CD4-positive, CD25-positive, alpha-beta regulatory T cell (primary cell): ENCODE measurements at regions not wholly inside any gene's neighbourhood (a gene's known extent, or its start where the extent isn't known, plus 50 kb on each side); places are given as distances from the start of the nearest gene placed in this dataset.
"Not testable (repeated sequence)": the region's sequence is repeated elsewhere in the genome, so short reads cannot be mapped to it uniquely, and the experiment has no call there.

Source experiments
- ATAC-seq, 2 donors: fragments of 150-1000 bp; cut with Tn5 transposase; one replicate each; pipeline ENCODE4 v1.10.0; 2021; ENCODE audit warnings: low read depth in 2 of 2, moderate number of reproducible peaks in 2 of 2, moderate library complexity in 1 of 2
- DNase-seq, 3 donors: peaks; one replicate each; pipeline versions ENCODE4 v3.0.0 to v3.0.0-alpha.2; 2012 to 2022; ENCODE audit warnings: mixed read lengths in 1 of 3
- H3K27ac ChIP-seq: one replicate; pipeline ENCODE4 v1.7.0; 2013; ENCODE audit warnings: mild to moderate bottlenecking, low read length; ENCODE audit not compliant: insufficient read depth, poor library complexity, severe bottlenecking
- H3K27me3 ChIP-seq: one replicate; pipeline ENCODE4 v1.7.0; 2013; ENCODE audit warnings: low read length; ENCODE audit not compliant: control insufficient read depth, insufficient read depth
- H3K36me3 ChIP-seq: one replicate; pipeline ENCODE4 v1.7.0; 2013; ENCODE audit warnings: mild to moderate bottlenecking, low read length, moderate library complexity; ENCODE audit not compliant: control insufficient read depth, insufficient read depth
- H3K4me1 ChIP-seq: 2 replicates; pipeline ENCODE4 v1.7.0; 2013; ENCODE audit warnings: mild to moderate bottlenecking, low read length; ENCODE audit not compliant: insufficient read depth, control insufficient read depth, poor library complexity, severe bottlenecking
- H3K4me3 ChIP-seq: one replicate; pipeline ENCODE4 v1.7.0; 2013; ENCODE audit warnings: low read depth, mild to moderate bottlenecking, low read length, moderate library complexity
- H3K9me3 ChIP-seq, 2 experiments: 1 replicate in 1 of 2; 2 replicates in 1 of 2; pipeline ENCODE4 v1.7.0; 2013; ENCODE audit warnings: low read length in 2 of 2, mild to moderate bottlenecking in 1 of 2, moderate library complexity in 1 of 2; ENCODE audit not compliant: control insufficient read depth in 2 of 2
- H3K27ac Mint-ChIP-seq, 3 donors: one replicate each; pipeline ENCODE4 v1.8.0; 2020 to 2022; ENCODE audit warnings: mild to moderate bottlenecking in 3 of 3, mixed read lengths in 3 of 3, moderate library complexity in 2 of 3
- H3K27me3 Mint-ChIP-seq: one replicate; pipeline ENCODE4 v1.8.0; 2022; ENCODE audit warnings: mild to moderate bottlenecking, mixed read lengths
- H3K36me3 Mint-ChIP-seq: one replicate; pipeline ENCODE4 v1.8.0; 2020; ENCODE audit warnings: mixed read lengths
- H3K4me1 Mint-ChIP-seq, 4 donors: one replicate each; pipeline ENCODE4 v1.8.0; 2020 to 2022; ENCODE audit warnings: mixed read lengths in 4 of 4, mild to moderate bottlenecking in 1 of 4
- H3K4me3 Mint-ChIP-seq, 4 donors: one replicate each; pipeline ENCODE4 v1.8.0; 2020 to 2022; ENCODE audit warnings: mild to moderate bottlenecking in 4 of 4, mixed read lengths in 4 of 4, moderate library complexity in 3 of 4
- H3K9me3 Mint-ChIP-seq, 7 donors: one replicate each; pipeline ENCODE4 v1.8.0; 2020 to 2022; ENCODE audit warnings: mixed read lengths in 7 of 7, mild to moderate bottlenecking in 3 of 7, moderate library complexity in 2 of 7

GRCh38 chr4:30094887-30095286, 625.3 kb upstream of the PCDH7 start:
- H3K4me3 ChIP-seq = no peak overlapping the region
- ATAC-seq (no peak), DNase-seq (no peak)
- no peaks in the 10 kb centered on the region for H3K27me3 ChIP-seq
- H3K27ac Mint-ChIP-seq = no peak overlapping the region
- H3K27me3 Mint-ChIP-seq = no peaks in the 10 kb centered on the region
- no peaks in the 10 kb centered on the region for H3K36me3 Mint-ChIP-seq
- peaks cover 0 to 24% (median 8%) of the 10 kb centered on the region in 7 donors for H3K9me3 Mint-ChIP-seq
- H3K4me1 ChIP-seq = no peaks in the 10 kb centered on the region
- no peak overlapping the region for H3K4me3 Mint-ChIP-seq
- H3K27ac ChIP-seq = no peak overlapping the region
- no peaks in the 10 kb centered on the region for H3K4me1 Mint-ChIP-seq
- H3K36me3 ChIP-seq = no peaks in the 10 kb centered on the region
- H3K9me3 ChIP-seq = peaks cover 8 to 10% of the 10 kb centered on the region in 2 experiments

DNA sequence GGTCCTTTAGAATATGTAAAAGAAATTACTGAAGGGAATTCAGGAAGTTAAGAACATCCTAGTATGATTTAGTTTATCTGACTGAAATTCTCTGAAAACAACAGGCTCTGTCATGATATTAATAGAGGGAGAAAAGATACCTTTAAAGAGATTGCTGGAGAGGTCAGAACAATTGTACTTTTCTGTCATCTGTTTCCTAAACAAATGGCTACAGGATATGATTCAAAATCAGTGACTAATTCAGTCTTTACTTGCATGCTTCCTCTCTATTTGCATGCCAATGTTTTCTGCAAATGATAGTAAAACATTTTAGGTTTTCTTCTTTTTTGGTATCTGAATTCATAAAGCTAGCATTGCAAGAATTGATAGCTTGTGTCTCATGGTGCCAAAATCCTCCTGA, 616.7 kb upstream of the PCDH7 start:
- H3K4me1 Mint-ChIP-seq = no peaks in the 10 kb centered on the region
- no peak overlapping the region for H3K27ac ChIP-seq

DNA sequence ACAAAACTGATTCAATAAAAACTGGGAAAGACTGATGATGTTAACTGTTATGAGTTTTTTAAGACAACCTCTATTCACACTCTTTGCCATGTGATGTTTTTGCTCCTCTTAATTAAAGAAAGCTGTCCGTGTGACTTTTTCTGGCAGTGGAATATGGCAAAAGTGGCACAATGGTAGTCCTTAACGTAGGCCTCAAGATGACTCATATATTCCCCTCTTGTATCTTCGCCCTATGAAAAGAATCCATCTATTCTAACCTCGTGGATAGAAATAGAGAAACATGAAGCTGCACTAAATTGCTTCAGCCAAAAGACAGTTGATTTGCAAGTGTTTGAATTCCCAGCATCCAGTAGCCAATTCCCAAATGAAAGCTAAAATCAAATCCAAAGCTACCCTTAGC, 603.8 kb upstream of the PCDH7 start:
- H3K36me3 Mint-ChIP-seq = no peaks in the 10 kb centered on the region
- peaks cover 1 to 30% (median 8%) of the 10 kb centered on the region in 7 donors for H3K9me3 Mint-ChIP-seq
- no peak for DNase-seq
- Histone ChIP-seq H3K4me3 (no peak overlapping the region), H3K4me1 (no peaks in the 10 kb centered on the region), H3K9me3 (peaks cover 0 to 3% of the 10 kb centered on the region in 2 experiments), H3K27ac (no peak overlapping the region), H3K27me3 (no peaks in the 10 kb centered on the region), H3K36me3 (no peaks in the 10 kb centered on the region)
- H3K4me1 Mint-ChIP-seq = no peaks in the 10 kb centered on the region
- H3K27me3 Mint-ChIP-seq = no peaks in the 10 kb centered on the region
- H3K4me3 Mint-ChIP-seq = no peak overlapping the region
- no peak overlapping the region for H3K27ac Mint-ChIP-seq
- ATAC-seq = no peak

More for the DNA sequence above, 616.7 kb upstream of the PCDH7 start:
- Mint-ChIP-seq H3K4me3 (no peak overlapping the region), H3K27ac (no peak overlapping the region), H3K27me3 (no peaks in the 10 kb centered on the region), H3K9me3 (peaks cover 0 to 20% (median 6%) of the 10 kb centered on the region in 7 donors), H3K36me3 (no peaks in the 10 kb centered on the region)
- peaks cover 0 to 3% of the 10 kb centered on the region in 2 experiments for H3K9me3 ChIP-seq
- H3K4me3 ChIP-seq = no peak overlapping the region
- DNase-seq = no peak
- no peaks in the 10 kb centered on the region for H3K27me3 ChIP-seq
- no peaks in the 10 kb centered on the region for H3K4me1 ChIP-seq
- H3K36me3 ChIP-seq = no peaks in the 10 kb centered on the region
- no peak for ATAC-seq

GRCh38 chr4:30117433-30117832, 602.7 kb upstream of the PCDH7 start:
- Histone ChIP-seq H3K4me1 (no peaks in the 10 kb centered on the region), H3K36me3 (no peaks in the 10 kb centered on the region), H3K9me3 (peaks cover 0 to 1% of the 10 kb centered on the region in 2 experiments), H3K4me3 (no peak overlapping the region), H3K27ac (no peak overlapping the region), H3K27me3 (no peaks in the 10 kb centered on the region)
- H3K27ac Mint-ChIP-seq = no peak overlapping the region
- peaks cover 1 to 25% (median 8%) of the 10 kb centered on the region in 7 donors for H3K9me3 Mint-ChIP-seq
- no peaks in the 10 kb centered on the region for H3K4me1 Mint-ChIP-seq
- H3K4me3 Mint-ChIP-seq = no peak overlapping the region
- no peak for DNase-seq
- no peaks in the 10 kb centered on the region for H3K27me3 Mint-ChIP-seq
- no peak for ATAC-seq
- H3K36me3 Mint-ChIP-seq = no peaks in the 10 kb centered on the region

- Histone ChIP-seq H3K9me3 (no peaks in the 10 kb centered on the region), H3K36me3 (no peaks in the 10 kb centered on the region), H3K27me3 (no peaks in the 10 kb centered on the region), H3K4me1 (no peaks in the 10 kb centered on the region), H3K4me3 (no peak overlapping the region), H3K27ac (no peak overlapping the region)
- no peak overlapping the region for H3K4me3 Mint-ChIP-seq
- H3K27ac Mint-ChIP-seq = no peak overlapping the region
- peaks cover 1 to 12% (median 5%) of the 10 kb centered on the region in 7 donors for H3K9me3 Mint-ChIP-seq
- ATAC-seq (no peak), DNase-seq (no peak)
- H3K27me3 Mint-ChIP-seq = no peaks in the 10 kb centered on the region
- H3K4me1 Mint-ChIP-seq = no peaks in the 10 kb centered on the region
- no peaks in the 10 kb centered on the region for H3K36me3 Mint-ChIP-seq
Measured at GRCh38 chr4:30122711-30123110, 597.5 kb upstream of the PCDH7 start.

DNA sequence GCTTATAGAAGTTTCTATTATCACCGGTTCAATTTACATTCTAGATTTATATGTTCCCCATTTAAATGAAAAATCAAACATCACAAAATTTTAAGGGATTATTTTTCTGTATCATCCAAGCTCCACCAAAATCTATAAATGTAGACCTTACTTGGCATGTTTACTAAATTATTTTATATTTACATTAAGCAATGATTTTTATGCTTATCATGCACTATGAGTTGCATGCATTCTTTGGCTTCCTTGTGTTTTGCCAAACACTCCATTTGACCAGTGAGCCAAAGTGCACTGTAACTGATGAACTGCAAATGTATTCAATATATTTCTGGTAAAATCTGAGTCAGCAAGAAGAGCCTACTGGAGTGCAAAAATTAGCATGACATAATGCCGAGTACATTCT, 595.5 kb upstream of the PCDH7 start:
- DNase-seq, H3K27me3 ChIP-seq, H3K36me3 Mint-ChIP-seq, H3K27me3 Mint-ChIP-seq, H3K9me3 ChIP-seq, H3K27ac Mint-ChIP-seq, H3K4me1 Mint-ChIP-seq, H3K4me1 ChIP-seq, H3K27ac ChIP-seq, H3K36me3 ChIP-seq, ATAC-seq, H3K4me3 ChIP-seq, H3K4me3 Mint-ChIP-seq: not testable (repeated sequence)
- peaks cover 0 to 12% (median 2%) of the 10 kb centered on the region in 7 donors for H3K9me3 Mint-ChIP-seq

DNA sequence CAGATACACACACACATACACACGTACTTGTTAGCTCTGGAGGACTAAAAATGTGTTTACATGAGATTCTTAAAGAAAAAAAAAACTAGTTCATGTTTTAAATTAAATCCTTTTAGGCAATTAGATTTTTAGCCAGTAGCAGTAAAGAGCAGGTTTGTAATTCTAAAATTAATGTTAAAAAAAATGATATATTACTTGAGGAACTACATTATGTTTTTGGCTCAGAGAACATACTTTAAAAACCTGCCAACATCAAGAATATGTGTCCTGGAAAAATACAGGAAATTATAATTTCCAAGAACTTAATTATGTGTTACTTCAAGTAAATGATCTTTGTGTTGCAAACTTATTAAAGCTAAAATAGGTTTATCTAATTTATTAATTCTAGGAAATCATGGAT, 594.3 kb upstream of the PCDH7 start:
- ATAC-seq = no peak
- no peaks in the 10 kb centered on the region for H3K27me3 Mint-ChIP-seq

DNA sequence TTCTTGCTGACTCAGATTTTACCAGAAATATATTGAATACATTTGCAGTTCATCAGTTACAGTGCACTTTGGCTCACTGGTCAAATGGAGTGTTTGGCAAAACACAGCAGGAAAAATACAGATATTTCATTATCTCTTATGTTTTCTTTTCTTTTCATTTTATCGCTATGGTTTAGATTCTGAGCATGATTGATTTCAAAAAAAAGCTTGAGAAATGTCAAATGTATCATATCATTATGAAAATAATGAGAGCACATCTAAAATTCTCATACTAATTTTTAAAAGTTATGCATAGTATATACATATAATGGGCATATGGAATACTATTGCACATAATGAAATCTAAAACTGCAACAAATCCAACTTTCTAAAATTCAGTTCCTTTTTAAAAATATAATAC, 593.8 kb upstream of the PCDH7 start:
- Histone ChIP-seq H3K27me3 (no peaks in the 10 kb centered on the region), H3K36me3 (no peaks in the 10 kb centered on the region), H3K27ac (no peak overlapping the region), H3K4me1 (no peaks in the 10 kb centered on the region), H3K4me3 (no peak overlapping the region), H3K9me3 (peaks cover 0 to 3% of the 10 kb centered on the region in 2 experiments)
- no peaks in the 10 kb centered on the region for H3K4me1 Mint-ChIP-seq
- H3K9me3 Mint-ChIP-seq = peaks cover 0 to 12% (median 2%) of the 10 kb centered on the region in 7 donors
- H3K27me3 Mint-ChIP-seq = no peaks in the 10 kb centered on the region
- no peak for DNase-seq
- H3K27ac Mint-ChIP-seq = no peak overlapping the region
- no peaks in the 10 kb centered on the region for H3K36me3 Mint-ChIP-seq
- H3K4me3 Mint-ChIP-seq = no peak overlapping the region
- ATAC-seq = no peak

More for the DNA sequence above, 594.3 kb upstream of the PCDH7 start:
- H3K4me1 ChIP-seq = no peaks in the 10 kb centered on the region
- H3K9me3 Mint-ChIP-seq = peaks cover 0 to 12% (median 2%) of the 10 kb centered on the region in 7 donors
- H3K4me3 ChIP-seq = no peak overlapping the region
- no peaks in the 10 kb centered on the region for H3K27me3 ChIP-seq
- no peaks in the 10 kb centered on the region for H3K4me1 Mint-ChIP-seq
- no peaks in the 10 kb centered on the region for H3K36me3 ChIP-seq
- peaks cover 0 to 3% of the 10 kb centered on the region in 2 experiments for H3K9me3 ChIP-seq
- H3K4me3 Mint-ChIP-seq = no peak overlapping the region
- DNase-seq = no peak
- no peak overlapping the region for H3K27ac ChIP-seq
- no peak overlapping the region for H3K27ac Mint-ChIP-seq
- no peaks in the 10 kb centered on the region for H3K36me3 Mint-ChIP-seq
